T-helper 2 cell (primary cell): ENCODE measurements at regions not wholly inside any gene's neighbourhood (a gene's known extent, or its start where the extent isn't known, plus 50 kb on each side); places are given as distances from the start of the nearest gene placed in this dataset.

Experiments used
- DNase-seq, 5 experiments: peaks; one replicate each; pipeline versions ENCODE4 v3.0.0 to v3.0.0-alpha.2; 2012 to 2022

GRCh38 chr20:59403962-59404314 is 103.5 kb downstream of the EDN3 start:
- no peak for DNase-seq

GRCh38 chr20:59404749-59405148 is 104.3 kb downstream of the EDN3 start:
- DNase-seq, result no peak

GRCh38 chr20:59405226-59406200 is 105.1 kb downstream of the EDN3 start:
- no peak for DNase-seq

- DNase-seq, result no peak
Measured at GRCh38 chr20:59406446-59406845, 106.0 kb downstream of the EDN3 start.

- DNase-seq, result no peak
Measured at GRCh38 chr20:59411170-59411569, 110.8 kb downstream of the EDN3 start.

- no peak for DNase-seq
Measured at GRCh38 chr20:59411589-59411988, 111.2 kb downstream of the EDN3 start.

- no peak for DNase-seq
Measured at GRCh38 chr20:59412181-59412580, 111.8 kb downstream of the EDN3 start.

- DNase-seq, result no peak
Measured at GRCh38 chr20:59412875-59413284, 112.5 kb downstream of the EDN3 start.

- no peak for DNase-seq
Measured at GRCh38 chr20:59413326-59413865, 113.0 kb downstream of the EDN3 start.

GRCh38 chr20:59414936-59415623 is 114.7 kb downstream of the EDN3 start:
- DNase-seq, result no peak

GRCh38 chr20:59416916-59417315 is 116.5 kb downstream of the EDN3 start:
- DNase-seq, result no peak

- no peak for DNase-seq
Measured at GRCh38 chr20:59421089-59421488, 120.7 kb downstream of the EDN3 start.

- no peak for DNase-seq
Measured at GRCh38 chr20:59421920-59422637, 121.7 kb downstream of the EDN3 start.

- no peak for DNase-seq
Measured at GRCh38 chr20:59422872-59423544, 122.6 kb downstream of the EDN3 start.

GRCh38 chr20:59424976-59425375 is 124.6 kb downstream of the EDN3 start:
- no peak for DNase-seq

GRCh38 chr20:59425572-59425971 is 125.2 kb downstream of the EDN3 start:
- DNase-seq, result no peak

- no peak for DNase-seq
Measured at GRCh38 chr20:59428006-59428405, 127.6 kb downstream of the EDN3 start.

- peak in 1 of 5 experiments; percentile 34 for DNase-seq
Measured at GRCh38 chr20:59428441-59429205, 128.2 kb downstream of the EDN3 start.

GRCh38 chr20:59429396-59429795 is 129.0 kb downstream of the EDN3 start:
- no peak for DNase-seq

- DNase-seq, result no peak
Measured at GRCh38 chr20:59431014-59431413, 130.6 kb downstream of the EDN3 start.

GRCh38 chr20:59434960-59435359 is 134.5 kb downstream of the EDN3 start:
- DNase-seq, result no peak

- DNase-seq, result no peak
Measured at GRCh38 chr20:59435518-59435917, 135.1 kb downstream of the EDN3 start.
